GM18498 (cell line): ENCODE measurements at regions not wholly inside any gene's neighbourhood (a gene's known extent, or its start where the extent isn't known, plus 50 kb on each side); places are given as distances from the start of the nearest gene placed in this dataset.

Experiments
- ATAC-seq: cut with Tn5 transposase; IDR thresholded peaks from one replicate; pipeline ENCODE4 v1.9.1; 2021; ENCODE audit warnings: mild to moderate bottlenecking, moderate library complexity; ENCODE audit not compliant: unreplicated experiment

GRCh38 chr3:72470904-72471417 is 377.3 kb downstream of the SHQ1 start:
- ATAC-seq = no peak

GRCh38 chr3:72465853-72466252 is 382.4 kb downstream of the SHQ1 start:
- no peak for ATAC-seq

DNA sequence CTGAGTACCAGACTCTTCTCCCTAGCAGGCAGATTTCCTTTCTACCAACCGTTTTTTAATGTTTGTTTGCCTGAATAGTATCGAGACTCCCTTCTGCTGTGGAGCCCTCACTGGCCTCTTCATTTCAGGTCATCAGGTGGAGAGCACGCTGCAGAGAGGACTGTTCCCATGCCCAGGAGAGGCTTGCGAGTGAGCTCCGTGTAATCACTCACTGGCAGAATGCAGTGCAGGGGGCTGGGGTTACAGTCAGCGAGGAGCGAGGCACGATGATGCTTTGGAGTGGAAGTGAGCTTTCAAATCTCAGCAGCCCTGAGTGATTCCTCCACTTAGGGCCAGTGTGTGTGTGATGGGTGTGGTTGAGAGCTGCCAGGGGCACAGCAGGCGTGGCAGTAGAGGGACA is 385.2 kb downstream of the SHQ1 start:
- no peak for ATAC-seq

DNA sequence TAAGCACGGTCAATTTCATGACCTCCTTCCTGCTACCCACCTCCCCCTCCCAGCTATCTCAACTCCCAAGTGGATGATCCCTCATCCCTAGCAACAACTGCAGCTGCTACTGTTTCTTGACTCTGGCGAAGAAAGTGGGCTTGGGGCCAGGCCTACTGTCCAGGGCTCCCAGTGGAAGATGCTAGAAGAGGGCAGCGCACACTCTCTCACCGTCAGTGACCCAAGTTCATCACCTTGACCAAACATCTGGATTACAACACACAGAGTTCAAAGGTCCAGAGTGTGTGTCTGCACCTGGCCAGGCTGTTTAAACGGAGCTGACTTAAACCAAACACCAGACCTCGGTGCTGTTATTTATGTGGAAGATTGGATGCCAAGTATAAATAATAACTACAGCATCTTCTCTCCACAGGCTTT is 385.6 kb downstream of the SHQ1 start:
- ATAC-seq = no peak

DNA sequence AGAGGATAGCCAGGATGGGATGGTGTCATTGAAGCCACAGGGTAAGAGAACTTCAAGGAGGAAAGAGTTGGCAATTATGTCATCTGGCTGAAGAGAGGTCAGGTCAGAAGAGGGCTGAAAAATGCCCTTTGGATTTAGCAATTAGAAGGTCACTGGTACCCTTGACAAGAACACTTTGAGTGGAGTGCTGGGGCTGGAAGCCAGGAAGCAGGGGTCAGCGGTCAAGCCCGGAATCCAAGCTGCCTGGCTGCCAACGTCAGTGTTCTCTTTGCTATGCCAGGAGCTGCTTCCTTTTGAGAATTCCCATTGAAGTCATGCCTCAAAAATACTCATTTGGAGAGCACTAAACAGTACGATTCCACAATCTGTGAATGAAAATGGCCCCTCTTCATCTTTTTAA is 386.5 kb downstream of the SHQ1 start:
- ATAC-seq = no peak

- ATAC-seq = no peak
Observed at GRCh38 chr3:72460205-72461174, 387.8 kb downstream of the SHQ1 start.

- ATAC-seq = no peak
Observed at GRCh38 chr3:72459588-72459987, 388.7 kb downstream of the SHQ1 start.

DNA sequence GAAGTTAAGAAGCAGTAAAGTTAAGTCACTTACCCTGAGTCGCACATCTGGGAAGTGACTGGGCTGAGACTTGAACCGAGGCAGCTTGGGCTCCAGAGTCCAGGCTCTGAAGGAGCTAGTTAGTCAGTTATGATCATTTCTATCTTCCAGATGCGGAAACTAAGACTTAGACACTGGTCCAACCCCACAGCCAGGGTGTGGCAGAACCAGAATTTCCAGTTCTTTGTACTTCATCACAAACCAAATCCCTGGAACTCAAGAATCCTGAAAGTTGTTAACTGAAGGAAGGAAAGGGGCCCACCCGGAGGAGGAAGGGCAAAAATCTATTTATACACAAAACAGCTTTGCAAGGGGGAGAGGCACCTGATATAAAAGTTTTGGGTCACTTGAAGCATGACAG is 389.9 kb downstream of the SHQ1 start:
- no peak for ATAC-seq

DNA sequence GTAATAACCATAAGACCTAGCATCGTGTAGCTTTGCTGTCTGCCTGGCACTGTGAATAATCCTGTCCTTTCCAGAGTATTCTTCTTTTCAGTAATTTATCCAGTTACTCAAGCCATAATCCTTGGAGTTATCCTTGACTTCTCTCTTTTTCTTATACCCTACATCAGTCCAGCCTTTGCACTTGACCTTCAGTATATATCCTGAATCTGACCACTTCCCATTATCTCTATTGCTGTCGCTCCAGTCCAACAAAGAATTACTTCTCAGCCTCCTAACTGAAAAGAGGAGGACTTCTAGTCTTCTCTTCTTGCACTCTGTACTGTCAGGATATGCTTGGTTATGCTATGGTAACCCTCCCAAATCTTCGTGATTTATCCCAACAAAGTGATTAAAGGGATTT is 393.8 kb downstream of the SHQ1 start:
- ATAC-seq = no peak

- no peak for ATAC-seq
Observed at GRCh38 chr3:72453706-72454105, 394.5 kb downstream of the SHQ1 start.

DNA sequence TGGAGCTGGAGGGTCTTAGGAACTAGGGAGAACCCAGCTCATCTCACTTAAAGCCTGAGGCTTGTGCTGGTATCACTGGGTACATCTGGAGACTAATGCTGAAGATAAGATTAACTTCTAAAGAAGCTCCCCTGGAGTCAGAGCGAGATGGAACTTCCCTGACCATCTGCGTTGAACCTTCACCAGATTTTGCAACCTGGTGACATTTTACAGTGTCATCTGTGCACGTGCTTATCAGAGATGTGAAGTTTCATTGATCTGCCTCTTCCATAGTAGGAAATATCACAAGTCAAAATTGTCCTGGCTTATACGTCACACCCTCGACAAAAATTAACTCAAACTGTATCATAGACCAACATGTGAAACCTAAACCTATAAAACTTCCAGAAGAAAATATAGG is 395.5 kb downstream of the SHQ1 start:
- no peak for ATAC-seq

- no peak for ATAC-seq
Observed at GRCh38 chr3:72451841-72452240, 396.4 kb downstream of the SHQ1 start.

GRCh38 chr3:72449551-72449950 is 398.7 kb downstream of the SHQ1 start:
- ATAC-seq = no peak

DNA sequence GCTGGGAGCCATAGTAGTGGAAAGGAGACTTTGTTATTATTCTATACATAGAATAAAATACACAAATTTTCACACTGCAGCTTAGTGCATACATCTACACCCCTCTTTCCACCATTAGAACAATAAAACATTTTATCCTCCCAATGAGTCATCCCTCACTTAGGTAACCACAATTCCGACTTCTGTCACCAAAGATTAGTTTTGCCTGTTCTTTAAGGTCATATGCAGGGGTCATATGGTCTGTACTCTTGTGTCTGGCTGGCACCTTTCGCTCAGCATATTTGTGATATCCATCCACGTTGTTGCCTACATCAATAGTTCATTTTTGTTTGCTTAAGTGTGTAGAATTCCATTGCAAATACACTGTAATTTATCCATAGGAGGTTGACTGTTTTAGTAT is 399.4 kb downstream of the SHQ1 start:
- ATAC-seq = no peak

- ATAC-seq = no peak
Observed at GRCh38 chr3:72448375-72448823, 399.8 kb downstream of the SHQ1 start.

GRCh38 chr3:72447059-72447946 is 400.9 kb downstream of the SHQ1 start:
- peak; percentile 96 for ATAC-seq

GRCh38 chr3:72446218-72447058 is 401.8 kb downstream of the SHQ1 start, which contains the start of gene RYBP:
TSS of gene RYBP (minus strand) at chr3:72446621.
- peak; percentile 23 for ATAC-seq

DNA sequence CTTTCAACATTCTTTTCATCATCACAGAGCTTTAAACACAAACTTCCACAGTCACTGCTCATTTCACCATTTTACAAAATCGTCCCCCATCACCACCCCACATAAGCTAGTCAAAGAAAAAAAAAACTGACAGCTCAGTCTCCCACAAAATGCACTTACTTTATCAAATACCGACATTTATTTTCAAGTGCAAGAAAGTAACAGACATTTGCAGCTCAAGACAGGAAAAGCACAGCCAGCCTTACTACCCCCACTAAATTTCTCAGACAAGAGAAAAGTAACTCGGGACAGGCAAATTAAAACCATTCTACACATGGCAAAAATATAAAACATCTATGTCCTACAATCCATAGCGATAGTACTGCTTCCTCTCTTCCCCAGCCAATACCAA is 402.4 kb downstream of the SHQ1 start:
- no peak for ATAC-seq

DNA sequence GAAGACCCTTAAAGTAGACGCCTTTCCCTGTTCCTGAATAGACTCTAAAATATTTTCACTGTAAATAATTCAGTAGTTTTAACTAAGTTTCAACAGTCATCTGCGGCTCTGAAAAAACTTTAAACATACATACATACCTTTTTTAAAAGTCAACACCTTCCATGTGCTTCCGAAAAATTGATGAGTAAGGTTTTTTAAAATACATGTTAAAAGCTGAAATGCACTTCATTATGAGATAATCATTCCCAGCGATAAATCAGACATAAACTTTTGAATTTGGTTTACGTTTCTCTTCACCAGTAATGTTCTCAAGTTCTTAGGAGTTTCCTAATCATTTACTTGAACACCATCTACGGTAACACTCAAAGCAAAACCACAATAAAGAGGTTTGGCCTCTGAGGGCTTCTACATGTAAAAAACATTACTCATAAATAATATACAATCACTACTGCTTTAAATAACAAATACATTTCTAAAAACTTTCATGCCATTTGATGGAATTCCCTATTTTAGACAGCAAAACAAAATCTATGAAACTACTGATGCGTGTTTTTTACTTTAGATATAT is 403.5 kb downstream of the SHQ1 start:
- no peak for ATAC-seq

GRCh38 chr3:72442759-72443158 is 405.5 kb downstream of the SHQ1 start:
- no peak for ATAC-seq
